Kidney (tissue), 13 donors: ENCODE measurements at regions not wholly inside any gene's neighbourhood (a gene's known extent, or its start where the extent isn't known, plus 50 kb on each side); places are given as distances from the start of the nearest gene placed in this dataset.

ENCODE experiments used
- DNase-seq, 5 donors: peaks; one replicate each; pipeline ENCODE4 v3.0.0-alpha.2; 2013 to 2020
- FAIRE-seq: peaks from 2 replicates; lab custom pipeline; 2012; peaks lifted over from hg19 to GRCh38; lab: Jason Lieb, UNC
- H3K27ac ChIP-seq, 2 donors: one replicate each; pipeline ENCODE4 v1.7.0; 2013; ENCODE audit warnings: low read depth in 2 of 2, low read length in 2 of 2, inconsistent platforms in 1 of 2
- H3K27me3 ChIP-seq: one replicate; pipeline ENCODE4 v1.7.1; 2013; ENCODE audit warnings: low read length, inconsistent platforms; ENCODE audit not compliant: control insufficient read depth, insufficient read depth
- H3K36me3 ChIP-seq, 3 donors: one replicate each; pipeline versions ENCODE4 v1.7.0 to v1.7.1; 2013; ENCODE audit warnings: low read length in 3 of 3, control low read depth in 1 of 3, inconsistent platforms in 1 of 3; ENCODE audit not compliant: insufficient read depth in 3 of 3, control insufficient read depth in 2 of 3
- H3K4me1 ChIP-seq, 3 donors: one replicate each; pipeline versions ENCODE4 v1.7.0 to v1.7.1; 2013; ENCODE audit warnings: low read length in 3 of 3, inconsistent platforms in 1 of 3, low read depth in 1 of 3; ENCODE audit not compliant: control insufficient read depth in 2 of 3, insufficient read depth in 2 of 3
- H3K4me3 ChIP-seq, 3 donors: one replicate each; pipeline versions ENCODE4 v1.7.0 to v1.8.1; 2013; ENCODE audit warnings: low read length in 3 of 3, control low read depth in 1 of 3, inconsistent platforms in 1 of 3
- H3K9ac ChIP-seq, 3 donors: one replicate each; pipeline versions ENCODE4 v1.7.0 to v1.7.1; 2013; ENCODE audit warnings: low read length in 3 of 3, control low read depth in 1 of 3, inconsistent platforms in 1 of 3
- H3K9me3 ChIP-seq, 3 donors: one replicate each; pipeline versions ENCODE4 v1.7.0 to v1.7.1; 2013; ENCODE audit warnings: low read length in 3 of 3, control low read depth in 1 of 3, inconsistent platforms in 1 of 3; ENCODE audit not compliant: control insufficient read depth in 2 of 3, insufficient read depth in 1 of 3
- CTCF ChIP-seq: IDR thresholded peaks from 3 replicates; pipeline ENCODE4 v1.5.1; 2012; ENCODE audit warnings: mild to moderate bottlenecking, moderate library complexity, borderline replicate concordance; ENCODE audit not compliant: insufficient read depth; ENCODE audit errors: extremely low read depth
- intact Hi-C: fragments of 100-400 bp; cut with DNase I; formaldehyde crosslinking; loops from one replicate; pipeline ENCODE4 v1.11.1; 2022
- donor health status: control.
- donor health status: control.
- donor health status: control.
- donor health status: control.
- donor health status: control.
- donor health status: DM: yes; HTN: yes; CAD: no.
- donor health status: Normal renal cell carcinoma (clear cell type).

GRCh38 chr17:6352801-6353560 is 81.9 kb downstream of the AIPL1 start:
- Histone ChIP-seq H3K36me3 (no peaks in the 10 kb centered on the region), H3K27ac (no peak overlapping the region), H3K4me3 (no peak overlapping the region), H3K9ac (no peak overlapping the region), H3K27me3 (no peaks in the 10 kb centered on the region), H3K9me3 (no peaks in the 10 kb centered on the region), H3K4me1 (no peaks in the 10 kb centered on the region)
- no peak for TF ChIP-seq CTCF
- intact Hi-C loops = no loop called here
- DNase-seq (no peak), FAIRE-seq (no peak)

- no peak overlapping the region for H3K4me3 ChIP-seq
- no peaks in the 10 kb centered on the region for H3K36me3 ChIP-seq
- H3K9ac ChIP-seq = no peak overlapping the region
- H3K27ac ChIP-seq = no peak overlapping the region
- no peaks in the 10 kb centered on the region for H3K27me3 ChIP-seq
- TF ChIP-seq CTCF = no peak
- H3K4me1 ChIP-seq = no peaks in the 10 kb centered on the region
- DNase-seq (no peak), FAIRE-seq (no peak)
- intact Hi-C loops = no loop called here
- no peaks in the 10 kb centered on the region for H3K9me3 ChIP-seq
Measured at GRCh38 chr17:6352016-6352415, 82.9 kb downstream of the AIPL1 start.

- H3K36me3 ChIP-seq = no peaks in the 10 kb centered on the region
- intact Hi-C loops = no loop called here
- H3K4me1 ChIP-seq = no peaks in the 10 kb centered on the region
- FAIRE-seq (no peak), DNase-seq (no peak)
- no peak overlapping the region for H3K4me3 ChIP-seq
- no peaks in the 10 kb centered on the region for H3K9me3 ChIP-seq
- no peak overlapping the region for H3K9ac ChIP-seq
- no peak overlapping the region for H3K27ac ChIP-seq
- H3K27me3 ChIP-seq = no peaks in the 10 kb centered on the region
- TF ChIP-seq CTCF = no peak
Measured at GRCh38 chr17:6350806-6351205, 84.1 kb downstream of the AIPL1 start.
